OCI-LY7 (cell line): ENCODE measurements at regions not wholly inside any gene's neighbourhood (a gene's known extent, or its start where the extent isn't known, plus 50 kb on each side); places are given as distances from the start of the nearest gene placed in this dataset.
"Not testable (repeated sequence)": the region's sequence is repeated elsewhere in the genome, so short reads cannot be mapped to it uniquely, and the experiment has no call there.

ENCODE experiments used
- BruUV-seq: library from RNA; stranded (reverse); fragments of 400-500 nt; replicated peaks from 2 replicates; lab custom pipeline; 2021; lab: Mats Ljungman, UMichigan
- CTCF ChIA-PET: fragments of 300-600 bp; sonication (Branson Sonifier 250); formaldehyde crosslinking; loops from one replicate; lab custom pipeline; 2022; ENCODE audit warnings: antibody characterized with exemption; ENCODE audit not compliant: unreplicated experiment; lab: Charles Lee
- POLR2A ChIA-PET: fragments of 300-600 bp; sonication (Branson Sonifier 250); formaldehyde crosslinking; loops from one replicate; lab custom pipeline; 2022; ENCODE audit warnings: antibody characterized with exemption; lab: Charles Lee
- DNase-seq: peaks from one replicate; pipeline ENCODE4 v3.0.0-alpha.2; 2015; ENCODE audit warnings: low spot score
- H2AFZ ChIP-seq: fragments of 200-600 bp; sonication (generic), shearing (Covaris generic); 2 replicates; pipeline ENCODE4 v1.6.1; 2014; ENCODE audit warnings: mild to moderate bottlenecking, antibody characterized with exemption, low read length, moderate library complexity
- H3K27ac ChIP-seq: fragments of 200-600 bp; sonication (generic); 2 replicates; pipeline ENCODE4 v1.5.1; 2014; ENCODE audit warnings: mixed run types, low read depth, mild to moderate bottlenecking, moderate library complexity, low read length, inconsistent platforms; ENCODE audit not compliant: poor library complexity, severe bottlenecking
- H3K36me3 ChIP-seq: fragments of 200-600 bp; sonication (generic); 2 replicates; pipeline ENCODE4 v1.6.1; 2014; ENCODE audit warnings: mild to moderate bottlenecking, antibody characterized with exemption, low read length, moderate library complexity, mixed read lengths; ENCODE audit not compliant: insufficient read depth
- H3K4me1 ChIP-seq: fragments of 200-600 bp; sonication (generic); 2 replicates; pipeline ENCODE4 v1.5.1; 2014; ENCODE audit warnings: mild to moderate bottlenecking, low read length; ENCODE audit not compliant: insufficient read depth, poor library complexity, severe bottlenecking
- H3K4me2 ChIP-seq: fragments of 200-600 bp; sonication (generic); 2 replicates; pipeline ENCODE4 v1.6.1; 2014; ENCODE audit warnings: mild to moderate bottlenecking, low read length
- H3K4me3 ChIP-seq: fragments of 200-600 bp; sonication (generic); 2 replicates; pipeline ENCODE4 v1.5.1; 2014; ENCODE audit warnings: mild to moderate bottlenecking, low read depth, low read length; ENCODE audit not compliant: poor library complexity, severe bottlenecking
- H3K79me2 ChIP-seq: fragments of 200-600 bp; sonication (generic); 2 replicates; pipeline ENCODE4 v1.6.1; 2016; ENCODE audit warnings: low read depth, mild to moderate bottlenecking, low read length, moderate library complexity, mixed read lengths; ENCODE audit not compliant: insufficient read depth
- H3K9me2 ChIP-seq: fragments of 200-600 bp; sonication (generic); 2 replicates; pipeline ENCODE4 v1.6.1; 2016; ENCODE audit warnings: mild to moderate bottlenecking, low read length, mixed read lengths; ENCODE audit not compliant: insufficient read depth
- H3K9me3 ChIP-seq: fragments of 200-600 bp; sonication (generic); 2 replicates; pipeline ENCODE4 v1.6.1; 2014; ENCODE audit warnings: mild to moderate bottlenecking, mixed run types, low read length, mixed read lengths
- H4K20me1 ChIP-seq: fragments of 200-600 bp; sonication (generic); 2 replicates; pipeline ENCODE4 v1.6.1; 2014; ENCODE audit warnings: mild to moderate bottlenecking, antibody characterized with exemption, low read length, moderate library complexity, mixed read lengths; ENCODE audit not compliant: insufficient read depth
- CTCF ChIP-seq: fragments of 200-600 bp; sonication (generic); conservative IDR thresholded peaks from 2 replicates; pipeline ENCODE4 v1.5.1; 2014; ENCODE audit warnings: mild to moderate bottlenecking, antibody characterized with exemption, low read length, moderate library complexity, mixed read lengths
- EZH2phosphoT487 ChIP-seq: fragments of 200-600 bp; sonication (generic); IDR thresholded peaks from 2 replicates; pipeline ENCODE4 v1.6.1; 2018; ENCODE audit warnings: low read depth, borderline replicate concordance, mild to moderate bottlenecking, mixed run types, antibody characterized with exemption, low read length, moderate library complexity, mixed read lengths
- intact Hi-C: fragments of 100-400 bp; cut with micrococcal nuclease; formaldehyde crosslinking; loops from one replicate; pipeline ENCODE4 v1.10.0; 2022; ENCODE audit not compliant: unreplicated experiment

- no peaks in the 10 kb centered on the region for H3K9me3 ChIP-seq
- H3K4me2 ChIP-seq, result no peak overlapping the region
- DNase-seq, result no peak
- no peaks in the 10 kb centered on the region for H4K20me1 ChIP-seq
- H2AFZ ChIP-seq, result no peak overlapping the region
- no peaks in the 10 kb centered on the region for H3K79me2 ChIP-seq
- H3K27ac ChIP-seq, result no peak overlapping the region
- intact Hi-C loops, result no loop called here
- TF ChIP-seq EZH2phosphoT487 (no peak), CTCF (no peak)
- no TSS peak for BruUV-seq
- no peaks in the 10 kb centered on the region for H3K9me2 ChIP-seq
- no peaks in the 10 kb centered on the region for H3K4me1 ChIP-seq
- no peak overlapping the region for H3K4me3 ChIP-seq
- CTCF ChIA-PET, result no interaction called here
- no peaks in the 10 kb centered on the region for H3K36me3 ChIP-seq
- POLR2A ChIA-PET, result no interaction called here
Measured at GRCh38 chr13:112220925-112221324, 154.0 kb downstream of the SOX1 start.

- DNase-seq, result no peak
- Histone ChIP-seq H2AFZ (no peak overlapping the region), H3K9me2 (no peaks in the 10 kb centered on the region), H3K4me3 (no peak overlapping the region), H4K20me1 (no peaks in the 10 kb centered on the region), H3K4me1 (no peaks in the 10 kb centered on the region), H3K9me3 (no peaks in the 10 kb centered on the region), H3K4me2 (no peak overlapping the region), H3K79me2 (no peaks in the 10 kb centered on the region), H3K36me3 (no peaks in the 10 kb centered on the region), H3K27ac (no peak overlapping the region)
- TF ChIP-seq EZH2phosphoT487 (no peak), CTCF (no peak)
- no TSS peak for BruUV-seq
- CTCF ChIA-PET, result no interaction called here
- POLR2A ChIA-PET, result no interaction called here
- intact Hi-C loops, result no loop called here
Measured at GRCh38 chr13:112222971-112223370, 153.2 kb upstream of the SPACA7 start.

GRCh38 chr13:112223929-112224328 lies 152.2 kb upstream of the SPACA7 start:
- POLR2A ChIA-PET, result interaction anchor here (0.6 kb wide), 1 partner anchor 205 kb away, joined by 4 read pairs; no protein-coding TSS in a partner anchor
- CTCF ChIA-PET, H3K4me3 ChIP-seq, H3K9me2 ChIP-seq, H3K79me2 ChIP-seq, H4K20me1 ChIP-seq, H3K4me2 ChIP-seq, BruUV-seq, H2AFZ ChIP-seq, H3K27ac ChIP-seq, H3K4me1 ChIP-seq, H3K36me3 ChIP-seq, H3K9me3 ChIP-seq, intact Hi-C loops: not testable (repeated sequence)
- TF ChIP-seq CTCF, result peak; percentile 29; the same call in 1 of the 2 replicates
- peak; percentile 0 for DNase-seq
